Astrocyte (in vitro differentiated cells and primary cell): ENCODE measurements at regions not wholly inside any gene's neighbourhood (a gene's known extent, or its start where the extent isn't known, plus 50 kb on each side); places are given as distances from the start of the nearest gene placed in this dataset.

Experiments used
- EZH2 ChIP-seq: IDR thresholded peaks from 2 replicates; pipeline ENCODE4 v1.6.1; 2012; ENCODE audit warnings: mild to moderate bottlenecking, low read length, inconsistent platforms; ENCODE audit not compliant: insufficient read depth
- TF ChIP-seq, protein P1 (sequence below): IDR thresholded peaks from 2 replicates; pipeline ENCODE4 v1.5.1; 2011; ENCODE audit warnings: low read depth, mild to moderate bottlenecking, inconsistent platforms, low read length, moderate library complexity; ENCODE audit not compliant: insufficient read depth

DNA sequence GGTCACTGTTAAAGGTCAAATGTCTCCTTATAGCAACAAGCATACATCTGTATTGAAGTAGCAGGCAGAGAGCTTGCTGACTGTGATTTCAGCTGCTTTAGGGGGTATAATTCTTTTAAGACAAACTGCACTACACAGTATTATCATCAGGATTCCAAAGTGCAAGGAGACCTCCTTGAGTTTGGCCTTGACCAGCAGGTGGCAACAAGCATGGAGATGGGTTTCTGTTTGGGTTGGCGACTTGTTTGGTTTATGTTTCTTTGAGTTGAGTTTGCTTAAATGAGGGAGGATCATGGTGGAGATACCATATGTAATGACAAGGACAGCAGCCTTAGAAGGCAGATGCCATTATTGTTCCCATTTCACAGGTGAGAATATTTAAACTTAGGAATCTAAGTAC, 681.0 kb upstream of the ID2 start:
- TF ChIP-seq, protein P1, sequence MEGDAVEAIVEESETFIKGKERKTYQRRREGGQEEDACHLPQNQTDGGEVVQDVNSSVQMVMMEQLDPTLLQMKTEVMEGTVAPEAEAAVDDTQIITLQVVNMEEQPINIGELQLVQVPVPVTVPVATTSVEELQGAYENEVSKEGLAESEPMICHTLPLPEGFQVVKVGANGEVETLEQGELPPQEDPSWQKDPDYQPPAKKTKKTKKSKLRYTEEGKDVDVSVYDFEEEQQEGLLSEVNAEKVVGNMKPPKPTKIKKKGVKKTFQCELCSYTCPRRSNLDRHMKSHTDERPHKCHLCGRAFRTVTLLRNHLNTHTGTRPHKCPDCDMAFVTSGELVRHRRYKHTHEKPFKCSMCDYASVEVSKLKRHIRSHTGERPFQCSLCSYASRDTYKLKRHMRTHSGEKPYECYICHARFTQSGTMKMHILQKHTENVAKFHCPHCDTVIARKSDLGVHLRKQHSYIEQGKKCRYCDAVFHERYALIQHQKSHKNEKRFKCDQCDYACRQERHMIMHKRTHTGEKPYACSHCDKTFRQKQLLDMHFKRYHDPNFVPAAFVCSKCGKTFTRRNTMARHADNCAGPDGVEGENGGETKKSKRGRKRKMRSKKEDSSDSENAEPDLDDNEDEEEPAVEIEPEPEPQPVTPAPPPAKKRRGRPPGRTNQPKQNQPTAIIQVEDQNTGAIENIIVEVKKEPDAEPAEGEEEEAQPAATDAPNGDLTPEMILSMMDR, result no peak
- TF ChIP-seq EZH2, result no peak
